ENCODE measurements at regions not wholly inside any gene's neighbourhood (a gene's known extent, or its start where the extent isn't known, plus 50 kb on each side); places are given as distances from the start of the nearest gene placed in this dataset.

GRCh38 chr5:67619636-67620035 lies 423.0 kb upstream of the CD180 start:
- BruUV-seq (replicated peaks), result no TSS peak
- CTCF ChIA-PET, result no interaction called here
- H3K4me1 Mint-ChIP-seq (ENCODE audit: low read depth, unreplicated experiment), result peaks cover 20% of the 10 kb centered on the region
- DNase-seq, result no peak
- no peaks in the 10 kb centered on the region for H3K36me3 Mint-ChIP-seq (ENCODE audit: insufficient read depth, unreplicated experiment)
- no peak for TF ChIP-seq CTCF (IDR thresholded peaks at IDR 0.05; ENCODE audit: unreplicated experiment)
- H3K27ac Mint-ChIP-seq (ENCODE audit: unreplicated experiment), result no peak overlapping the region
- H3K9me3 Mint-ChIP-seq (ENCODE audit: low read depth, unreplicated experiment), result no peaks in the 10 kb centered on the region
- no peak overlapping the region for H3K4me3 Mint-ChIP-seq (ENCODE audit: low read depth, unreplicated experiment)
- intact Hi-C loops (cut with micrococcal nuclease; ENCODE audit: unreplicated experiment), result no loop called here
- no peaks in the 10 kb centered on the region for H3K27me3 Mint-ChIP-seq (ENCODE audit: unreplicated experiment)

DNA sequence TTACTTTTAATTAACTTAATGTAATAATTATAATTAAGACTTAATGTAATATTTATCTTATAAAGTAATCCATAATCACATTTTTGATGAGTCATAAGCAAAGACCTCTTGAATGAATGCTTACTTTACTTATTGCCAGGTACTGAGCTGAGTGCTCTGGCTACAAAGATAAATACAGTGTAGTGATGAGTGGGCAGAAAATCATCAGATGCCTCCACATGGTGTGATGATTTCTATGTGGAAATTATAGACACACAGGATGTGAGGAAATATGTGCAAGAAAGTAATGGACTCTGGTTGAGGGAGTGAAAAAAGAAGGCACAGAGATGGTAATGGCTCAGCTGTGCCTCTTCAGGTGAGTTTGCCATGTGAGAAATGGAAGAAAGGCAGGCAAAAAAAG lies 422.6 kb upstream of the CD180 start:
- CTCF ChIA-PET, result no interaction called here
- Mint-ChIP-seq H3K27me3 (ENCODE audit: unreplicated experiment) (no peaks in the 10 kb centered on the region), H3K9me3 (ENCODE audit: low read depth, unreplicated experiment) (no peaks in the 10 kb centered on the region), H3K27ac (ENCODE audit: unreplicated experiment) (no peak overlapping the region), H3K4me1 (ENCODE audit: low read depth, unreplicated experiment) (peaks cover 20% of the 10 kb centered on the region), H3K4me3 (ENCODE audit: low read depth, unreplicated experiment) (no peak overlapping the region), H3K36me3 (ENCODE audit: insufficient read depth, unreplicated experiment) (no peaks in the 10 kb centered on the region)
- no peak for DNase-seq
- BruUV-seq (replicated peaks), result no TSS peak
- no peak for TF ChIP-seq CTCF (IDR thresholded peaks at IDR 0.05; ENCODE audit: unreplicated experiment)
- intact Hi-C loops (cut with micrococcal nuclease; ENCODE audit: unreplicated experiment), result no loop called here

DNA sequence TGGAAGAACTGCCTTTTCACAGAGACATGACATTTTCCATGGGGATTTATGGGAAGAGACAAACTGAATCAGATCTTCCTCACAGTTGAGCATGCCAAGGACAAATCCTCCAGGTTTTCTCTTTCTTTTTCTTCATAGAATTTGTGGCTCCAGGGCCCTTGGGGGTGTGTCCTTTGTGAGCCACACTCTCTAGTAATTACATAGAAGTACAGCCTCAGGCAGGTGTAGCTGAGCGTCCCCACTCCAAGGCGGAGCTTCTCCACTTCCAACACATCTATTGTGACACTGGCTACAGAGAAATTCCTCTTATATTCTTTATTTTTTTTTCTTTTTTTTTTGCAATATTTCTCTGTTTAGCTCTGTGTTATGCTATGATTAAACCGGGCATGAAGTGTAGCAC lies 420.5 kb upstream of the CD180 start:
- H3K4me1 Mint-ChIP-seq (ENCODE audit: low read depth, unreplicated experiment), result peaks cover 20% of the 10 kb centered on the region
- DNase-seq, result no peak
- intact Hi-C loops (cut with micrococcal nuclease; ENCODE audit: unreplicated experiment), result no loop called here
- no peak overlapping the region for H3K27ac Mint-ChIP-seq (ENCODE audit: unreplicated experiment)
- CTCF ChIA-PET, result interaction anchor here (0.6 kb wide), 1 partner anchor 10 kb away, joined by 6 read pairs; no protein-coding TSS in a partner anchor
- no TSS peak for BruUV-seq (replicated peaks)
- no peak overlapping the region for H3K4me3 Mint-ChIP-seq (ENCODE audit: low read depth, unreplicated experiment)
- H3K27me3 Mint-ChIP-seq (ENCODE audit: unreplicated experiment), result no peaks in the 10 kb centered on the region
- no peak for TF ChIP-seq CTCF (IDR thresholded peaks at IDR 0.05; ENCODE audit: unreplicated experiment)
- H3K36me3 Mint-ChIP-seq (ENCODE audit: insufficient read depth, unreplicated experiment), result no peaks in the 10 kb centered on the region
- no peaks in the 10 kb centered on the region for H3K9me3 Mint-ChIP-seq (ENCODE audit: low read depth, unreplicated experiment)

DNA sequence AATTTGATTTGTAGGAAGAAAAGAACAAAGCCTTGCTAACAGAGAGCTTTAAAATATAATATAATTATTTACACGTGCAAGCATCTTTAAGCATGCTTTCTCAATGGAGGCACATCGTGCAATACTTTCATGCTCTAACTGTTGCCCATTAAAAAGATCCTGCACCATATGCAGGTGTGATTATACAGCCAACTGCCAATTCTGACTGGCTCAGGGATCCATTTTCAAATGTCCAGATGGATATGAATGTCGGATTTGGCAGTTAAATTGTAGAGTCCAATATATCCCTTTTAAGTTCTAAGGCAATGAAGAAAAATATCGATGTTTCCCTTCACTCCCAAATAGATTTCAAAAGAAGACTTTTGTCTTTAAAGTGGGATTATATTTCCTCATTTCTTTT lies 416.4 kb upstream of the CD180 start:
- CTCF ChIA-PET, result no interaction called here
- Mint-ChIP-seq H3K27ac (ENCODE audit: unreplicated experiment) (no peak overlapping the region), H3K27me3 (ENCODE audit: unreplicated experiment) (no peaks in the 10 kb centered on the region), H3K4me1 (ENCODE audit: low read depth, unreplicated experiment) (no peaks in the 10 kb centered on the region), H3K9me3 (ENCODE audit: low read depth, unreplicated experiment) (no peaks in the 10 kb centered on the region), H3K4me3 (ENCODE audit: low read depth, unreplicated experiment) (no peak overlapping the region), H3K36me3 (ENCODE audit: insufficient read depth, unreplicated experiment) (no peaks in the 10 kb centered on the region)
- DNase-seq, result no peak
- TF ChIP-seq CTCF (IDR thresholded peaks at IDR 0.05; ENCODE audit: unreplicated experiment), result no peak
- no TSS peak for BruUV-seq (replicated peaks)
- intact Hi-C loops (cut with micrococcal nuclease; ENCODE audit: unreplicated experiment), result no loop called here
